HG03103 (cell line): ENCODE measurements at regions not wholly inside any gene's neighbourhood (a gene's known extent, or its start where the extent isn't known, plus 50 kb on each side); places are given as distances from the start of the nearest gene placed in this dataset.
"Not testable (repeated sequence)": the region's sequence is repeated elsewhere in the genome, so short reads cannot be mapped to it uniquely, and the experiment has no call there.

Source experiments
- ATAC-seq: cut with Tn5 transposase; IDR thresholded peaks from one replicate; pipeline ENCODE4 v1.9.1; 2021; ENCODE audit warnings: low read depth; ENCODE audit not compliant: unreplicated experiment

DNA sequence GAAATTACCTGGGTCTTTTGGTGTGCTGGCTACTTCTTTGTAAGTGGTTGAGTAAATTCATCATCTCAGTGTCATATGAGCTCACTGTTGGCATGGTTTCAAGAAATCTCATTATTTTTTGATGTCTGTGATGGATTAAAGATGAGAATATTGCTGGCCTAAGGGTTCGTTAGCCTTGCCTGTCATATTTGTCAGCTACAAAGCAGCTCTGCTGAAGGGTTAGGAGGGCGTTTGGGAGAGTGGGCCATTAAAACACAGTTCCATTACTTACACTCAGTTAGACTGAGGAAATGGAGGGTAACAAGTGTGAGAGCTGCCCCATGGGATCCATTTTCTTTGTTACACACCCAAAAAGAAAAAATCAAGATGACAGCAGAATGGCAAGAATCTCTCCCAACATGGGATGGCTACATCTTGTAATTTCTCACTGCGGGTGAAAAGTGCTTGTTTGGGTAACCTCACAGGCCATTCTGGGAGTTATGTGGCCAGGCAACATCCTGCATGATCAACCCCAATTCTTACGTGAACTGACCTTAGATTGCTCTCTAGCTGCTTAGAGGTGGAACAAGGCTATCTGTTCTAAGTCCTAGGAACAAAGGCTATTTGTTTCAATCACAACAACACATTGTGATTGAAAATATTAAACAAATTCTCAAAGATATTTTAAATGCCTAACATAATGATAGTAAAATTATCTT is 609.5 kb upstream of the RGMB start:
- ATAC-seq = no peak

DNA sequence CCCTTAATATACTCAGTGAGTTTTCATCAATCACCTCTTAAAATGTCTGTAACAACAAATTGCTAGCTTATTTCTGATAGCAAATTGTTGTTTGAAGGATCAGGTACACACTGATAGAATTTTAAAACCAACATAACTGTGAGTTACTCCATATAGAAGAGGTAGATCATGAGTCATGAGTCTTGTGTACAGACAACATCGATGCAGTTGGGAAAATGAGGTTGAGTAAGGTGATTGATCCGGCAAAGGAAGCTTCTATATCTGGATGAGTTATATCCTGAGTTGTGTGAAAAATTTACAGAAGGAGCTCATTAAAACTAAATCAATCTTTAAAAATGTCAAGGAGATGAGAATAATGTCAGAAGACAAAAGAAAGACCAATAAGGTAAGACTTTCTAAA is 604.6 kb upstream of the RGMB start:
- no peak for ATAC-seq

DNA sequence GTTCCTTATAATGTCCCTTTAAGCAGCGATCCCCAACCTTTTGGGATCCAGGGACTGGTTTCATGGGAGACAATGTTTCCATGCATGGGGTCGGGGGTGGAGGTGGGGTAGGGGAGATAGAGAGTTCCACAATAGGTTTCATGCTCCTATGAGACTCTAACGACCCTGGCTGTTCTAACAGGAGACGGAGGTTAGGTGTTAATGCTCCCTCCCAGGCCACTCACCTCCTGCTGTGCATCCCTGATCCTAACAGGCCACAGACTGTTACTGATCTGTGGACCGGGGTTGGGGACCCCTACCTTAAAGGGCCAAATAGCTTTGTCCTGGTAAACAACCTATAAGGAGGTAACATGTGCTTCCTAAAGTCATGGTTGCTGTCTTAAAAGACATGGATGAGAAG is 602.5 kb upstream of the RGMB start:
- no peak for ATAC-seq

DNA sequence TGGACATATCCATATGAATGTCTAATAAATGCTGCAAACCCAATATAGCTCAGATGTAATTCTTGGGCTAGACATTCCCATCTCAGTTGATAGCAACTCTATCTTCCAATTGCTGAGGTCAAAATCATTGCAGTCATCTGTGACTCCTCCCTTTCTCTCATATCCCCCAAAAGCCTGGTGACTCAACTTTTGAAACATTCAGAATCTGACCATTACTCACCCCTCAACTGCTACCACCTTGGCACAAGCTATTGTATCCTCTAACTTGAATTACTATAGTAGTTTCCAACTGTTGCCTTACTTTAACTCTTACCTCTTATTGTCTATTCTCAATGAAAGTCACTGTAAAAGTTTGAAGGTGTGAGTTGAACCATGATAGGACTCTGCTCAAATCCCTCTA is 600.1 kb upstream of the RGMB start:
- no peak for ATAC-seq

DNA sequence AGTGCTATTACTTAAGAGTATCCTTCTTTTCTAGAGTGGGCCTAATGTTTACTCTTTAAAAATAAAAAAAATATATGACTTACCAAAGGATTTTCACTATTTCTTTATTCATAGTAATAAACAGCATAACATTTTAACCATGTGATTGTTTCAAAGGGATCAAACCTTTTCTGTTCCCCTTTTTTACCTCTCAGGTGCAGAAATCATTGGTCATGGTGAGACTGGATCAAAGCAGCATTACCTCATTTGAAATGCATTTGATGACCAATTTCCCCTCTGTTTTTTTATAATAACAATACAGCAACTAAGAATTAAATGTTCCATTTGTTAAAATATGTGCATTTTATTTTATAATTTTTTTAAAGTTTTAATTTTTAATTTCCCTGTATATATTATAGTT is 598.0 kb upstream of the RGMB start:
- no peak for ATAC-seq

DNA sequence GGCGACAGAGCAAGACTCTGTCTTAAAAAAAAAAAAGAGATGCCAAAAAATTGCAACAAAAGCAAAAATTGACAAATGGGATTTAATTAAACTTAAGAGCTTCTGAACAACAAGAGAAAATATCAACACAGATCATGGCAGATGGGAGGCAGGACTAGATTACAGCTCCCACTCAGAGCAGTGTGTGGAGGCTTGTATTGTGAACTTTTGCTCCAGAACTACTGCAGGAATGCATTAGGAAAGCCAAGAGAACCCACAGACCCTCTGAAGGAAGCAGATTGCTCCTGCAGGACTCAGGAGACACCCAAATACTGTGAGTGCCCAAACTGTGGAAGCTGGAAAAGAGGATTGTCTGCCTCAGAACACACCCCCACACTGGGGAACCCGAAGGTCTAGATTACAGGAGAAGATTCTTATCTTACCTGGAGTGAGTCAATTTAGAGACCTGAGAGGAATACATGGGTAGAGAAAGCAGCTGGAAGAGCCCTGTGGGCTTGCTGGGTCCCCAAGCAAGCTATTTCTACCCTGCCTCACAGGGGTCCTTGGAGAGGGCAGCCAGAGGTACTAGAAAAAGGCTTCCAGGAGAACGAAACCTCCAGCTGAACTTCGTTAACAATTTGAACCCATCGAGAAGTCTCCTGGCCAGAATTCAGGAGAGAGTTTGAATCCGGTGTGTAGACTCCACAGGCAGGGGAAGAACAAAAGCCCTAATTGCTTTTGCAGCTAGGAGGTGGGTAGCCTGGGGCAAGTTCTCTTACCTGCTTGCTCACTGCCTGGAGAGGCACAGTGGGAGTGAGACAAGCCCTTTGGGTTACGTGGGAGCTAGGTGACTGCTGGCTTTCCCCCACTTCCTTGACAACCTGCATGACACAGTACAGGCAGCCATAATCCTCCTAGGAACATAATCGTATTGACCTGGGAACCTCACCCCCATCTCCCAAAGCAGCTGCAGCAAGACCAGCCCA is 593.4 kb upstream of the RGMB start:
- no peak for ATAC-seq

DNA sequence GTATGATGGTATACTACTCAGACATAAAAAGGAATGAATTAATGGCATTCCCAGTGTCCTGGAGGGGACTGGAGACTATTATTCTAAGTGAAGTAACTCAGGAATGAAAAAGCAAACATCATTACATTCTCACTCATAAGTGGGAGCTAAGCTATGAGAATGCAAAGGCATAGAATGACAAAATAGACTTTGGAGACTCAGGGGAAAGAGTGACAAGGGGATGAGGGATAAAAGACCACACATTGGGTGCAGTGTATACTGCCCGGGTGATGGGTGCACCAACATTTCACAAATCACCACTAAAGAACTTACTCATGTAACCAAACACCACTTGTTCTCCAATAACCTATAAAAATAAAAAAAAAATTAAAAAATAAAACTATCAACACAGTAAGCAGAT is 587.3 kb upstream of the RGMB start:
- no peak for ATAC-seq

DNA sequence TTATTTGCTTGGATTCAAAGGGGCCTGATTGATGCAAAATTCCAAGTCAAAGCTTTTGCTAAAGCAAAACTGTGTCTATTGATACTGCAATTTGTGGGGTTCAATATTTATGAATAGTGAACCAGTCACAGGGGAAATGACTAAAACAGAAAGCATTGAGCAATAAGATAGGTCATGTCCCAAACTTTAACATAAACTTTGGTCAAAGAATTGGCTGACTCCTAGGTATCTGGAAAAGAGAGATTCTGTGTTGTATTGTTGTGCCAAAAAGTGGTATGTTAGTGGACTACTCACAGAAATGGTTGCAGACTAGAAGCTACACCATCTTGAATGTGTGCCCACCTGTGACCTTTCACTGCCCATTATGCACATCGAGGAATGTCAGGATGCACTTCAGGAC is 585.5 kb upstream of the RGMB start:
- ATAC-seq = no peak

DNA sequence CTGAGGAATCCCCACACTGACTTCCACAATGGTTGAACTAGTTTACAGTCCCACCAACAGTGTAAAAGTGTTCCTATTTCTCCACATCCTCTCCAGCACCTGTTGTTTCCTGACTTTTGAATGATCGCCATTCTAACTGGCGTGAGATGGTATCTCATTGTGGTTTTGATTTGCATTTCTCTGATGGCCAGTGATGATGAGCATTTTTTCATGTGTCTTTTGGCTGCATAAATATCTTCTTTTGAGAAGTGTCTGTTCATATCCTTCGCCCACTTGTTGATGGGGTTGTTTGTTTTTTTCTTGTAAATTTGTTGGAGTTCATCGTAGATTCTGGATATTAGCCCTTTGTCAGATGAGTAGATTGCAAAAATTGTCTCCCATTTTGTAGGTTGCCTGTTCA is 583.1 kb upstream of the RGMB start:
- not testable (repeated sequence) for ATAC-seq

DNA sequence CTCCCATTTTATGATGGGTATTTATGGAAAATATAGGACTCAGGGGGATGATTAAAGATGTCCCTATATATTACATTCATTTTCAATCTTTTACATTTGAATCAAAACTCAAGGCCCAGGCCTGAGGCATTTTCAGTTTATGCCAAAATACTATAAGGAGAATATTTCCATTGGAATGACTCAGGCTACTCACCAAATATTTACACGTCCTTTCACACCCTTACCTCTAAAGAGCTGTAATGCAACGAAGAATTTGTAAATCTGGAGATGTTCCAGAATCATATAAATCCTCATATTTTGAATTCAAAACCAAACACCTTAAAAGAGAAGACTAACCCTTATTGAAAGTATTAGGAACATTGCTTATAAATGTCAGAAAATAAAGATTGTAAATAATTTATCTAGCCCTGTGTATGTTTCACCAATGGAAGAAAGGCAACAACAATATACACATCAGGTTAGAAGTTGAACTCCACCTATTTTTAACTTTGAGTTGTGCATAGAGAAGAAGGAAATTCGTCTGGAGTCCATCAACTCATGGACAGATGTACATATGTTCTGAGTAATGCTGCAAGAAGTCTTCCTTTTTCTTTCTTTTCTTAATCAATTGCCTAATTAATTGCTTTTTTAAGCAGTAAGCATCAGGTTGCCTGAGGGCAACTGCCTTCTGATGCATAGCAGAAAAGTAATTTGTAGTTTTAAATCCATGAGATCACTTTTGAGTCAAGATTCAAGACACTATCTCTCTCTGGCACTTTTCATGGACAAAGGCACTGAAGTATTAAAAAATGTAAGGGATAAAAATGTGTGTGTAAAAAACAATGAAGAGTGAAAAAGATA is 579.3 kb upstream of the RGMB start:
- ATAC-seq = no peak

DNA sequence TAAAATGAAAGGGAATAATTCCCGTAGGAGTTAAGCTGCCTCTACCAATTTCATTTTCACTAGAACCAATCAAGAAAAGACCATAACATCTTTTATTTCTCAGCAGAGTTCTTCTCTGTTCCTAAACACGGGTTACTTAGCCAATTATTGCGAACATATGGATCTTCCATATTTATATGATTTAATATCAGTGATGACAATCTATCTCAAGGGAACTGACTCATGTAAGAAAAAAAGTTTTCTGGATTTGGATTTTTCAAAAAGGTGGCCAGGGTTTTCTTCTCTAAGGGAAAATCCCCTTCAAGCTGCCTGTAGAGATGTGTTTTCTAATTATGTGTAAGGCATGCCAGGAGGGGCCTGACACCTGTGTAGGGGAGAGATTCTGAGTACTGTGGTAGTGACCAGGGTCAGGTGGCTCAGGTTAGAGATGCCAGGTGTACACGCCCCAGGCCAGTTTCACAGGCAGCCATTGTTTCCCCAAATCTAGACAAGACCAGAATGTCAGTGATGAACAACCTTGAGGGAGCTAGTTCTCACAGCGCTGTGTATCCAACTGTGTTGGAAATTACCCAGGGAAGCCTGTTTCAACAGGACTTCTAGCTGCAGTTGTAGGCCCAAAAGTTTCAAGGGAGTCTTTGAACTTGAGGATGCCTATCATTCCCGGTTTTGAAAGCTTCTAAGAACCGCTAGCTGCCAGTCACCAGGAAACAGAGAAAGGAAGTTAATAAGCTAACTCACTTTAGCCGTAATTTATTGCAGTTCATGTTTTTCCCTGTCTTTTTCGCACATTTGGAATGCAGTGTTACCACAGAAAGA is 572.5 kb upstream of the RGMB start:
- ATAC-seq = no peak

DNA sequence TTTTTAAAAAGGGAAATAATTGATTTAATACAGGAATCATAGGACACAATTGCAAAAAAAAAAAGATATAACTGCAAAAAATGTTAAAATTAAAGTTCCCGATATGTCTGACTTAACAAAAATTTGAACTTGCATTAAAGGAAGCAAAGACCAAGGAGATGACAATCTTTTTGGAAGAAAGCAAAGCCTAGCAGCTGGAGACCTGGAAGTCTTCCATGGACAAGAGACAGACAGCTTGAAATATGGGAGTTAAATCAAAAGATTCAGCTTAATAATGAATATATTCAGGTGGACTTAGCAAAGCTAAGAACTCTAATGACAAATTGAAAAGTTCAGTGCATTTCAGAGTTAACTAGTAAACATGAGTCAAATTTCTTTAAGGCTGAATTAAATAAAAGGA is 568.7 kb upstream of the RGMB start:
- ATAC-seq = no peak

DNA sequence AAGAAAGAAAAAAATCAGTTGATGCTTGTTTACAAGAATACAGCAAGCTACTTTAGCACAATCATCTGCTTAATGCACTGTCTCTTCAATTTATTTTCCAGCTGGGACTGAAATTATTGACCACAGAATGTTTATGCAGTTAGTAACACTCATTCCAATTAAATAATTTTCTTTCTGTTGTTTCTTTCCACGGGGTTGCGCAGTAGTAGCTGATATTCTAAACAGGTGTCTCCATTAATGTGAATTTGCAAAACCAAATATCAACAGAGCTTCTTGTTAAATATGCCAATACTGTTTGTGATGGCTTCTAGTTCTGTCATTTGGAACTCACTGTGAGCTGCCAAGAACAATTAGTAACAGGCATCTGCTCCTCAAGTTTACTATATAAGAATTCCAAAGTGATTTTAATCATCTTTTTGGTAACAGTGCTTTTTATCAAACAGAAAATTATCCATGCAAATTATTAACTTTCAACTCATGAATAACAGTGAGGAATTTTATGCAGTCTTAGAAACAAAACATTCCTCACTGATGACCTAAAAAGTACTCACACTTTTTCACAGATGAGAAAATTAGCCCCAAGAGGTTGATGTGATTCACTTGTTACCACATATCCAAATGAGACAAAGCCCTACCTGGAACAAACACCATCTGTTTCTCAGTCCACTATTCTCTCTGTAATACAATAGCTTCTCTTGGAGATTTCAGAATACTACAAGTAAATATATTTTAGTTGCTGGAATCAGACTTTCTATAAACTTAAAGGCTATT is 567.6 kb upstream of the RGMB start:
- ATAC-seq = no peak

DNA sequence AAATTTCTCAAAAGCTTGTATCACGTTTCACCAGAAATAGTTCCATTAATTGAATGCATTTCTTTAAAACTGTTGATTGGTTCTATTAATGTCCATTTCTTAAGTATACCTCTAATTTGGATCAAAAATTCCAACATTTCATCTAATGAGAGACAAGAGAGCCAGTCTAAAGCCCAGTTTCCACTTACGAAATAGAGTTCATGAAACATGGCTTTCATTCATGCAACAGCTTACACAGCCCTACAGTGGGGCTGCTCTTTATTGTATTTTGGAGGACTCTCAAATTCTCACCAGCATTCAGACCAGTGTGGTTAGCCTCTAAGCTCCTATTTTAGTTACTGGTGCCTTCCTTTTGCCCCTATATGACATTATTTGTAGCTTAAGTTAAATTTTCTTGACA is 566.9 kb upstream of the RGMB start:
- no peak for ATAC-seq

DNA sequence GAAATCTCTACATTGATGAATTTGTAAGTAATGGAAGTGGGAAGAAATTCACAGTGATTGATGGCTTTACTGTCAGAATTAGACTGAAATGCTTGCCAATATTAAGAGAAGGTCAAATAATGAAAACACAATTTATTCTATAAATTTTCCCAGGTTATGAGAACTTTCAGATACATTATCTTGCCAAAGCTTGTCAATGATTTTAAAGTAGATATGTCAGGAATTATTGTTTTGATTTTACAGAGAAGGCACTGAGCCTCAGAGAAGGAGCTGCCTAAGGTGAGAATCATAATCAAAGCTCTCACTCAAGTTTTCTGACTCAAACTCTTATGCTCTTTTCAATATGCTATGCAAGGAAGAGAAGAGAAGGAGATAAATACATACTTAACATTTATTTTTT is 564.0 kb upstream of the RGMB start:
- no peak for ATAC-seq

DNA sequence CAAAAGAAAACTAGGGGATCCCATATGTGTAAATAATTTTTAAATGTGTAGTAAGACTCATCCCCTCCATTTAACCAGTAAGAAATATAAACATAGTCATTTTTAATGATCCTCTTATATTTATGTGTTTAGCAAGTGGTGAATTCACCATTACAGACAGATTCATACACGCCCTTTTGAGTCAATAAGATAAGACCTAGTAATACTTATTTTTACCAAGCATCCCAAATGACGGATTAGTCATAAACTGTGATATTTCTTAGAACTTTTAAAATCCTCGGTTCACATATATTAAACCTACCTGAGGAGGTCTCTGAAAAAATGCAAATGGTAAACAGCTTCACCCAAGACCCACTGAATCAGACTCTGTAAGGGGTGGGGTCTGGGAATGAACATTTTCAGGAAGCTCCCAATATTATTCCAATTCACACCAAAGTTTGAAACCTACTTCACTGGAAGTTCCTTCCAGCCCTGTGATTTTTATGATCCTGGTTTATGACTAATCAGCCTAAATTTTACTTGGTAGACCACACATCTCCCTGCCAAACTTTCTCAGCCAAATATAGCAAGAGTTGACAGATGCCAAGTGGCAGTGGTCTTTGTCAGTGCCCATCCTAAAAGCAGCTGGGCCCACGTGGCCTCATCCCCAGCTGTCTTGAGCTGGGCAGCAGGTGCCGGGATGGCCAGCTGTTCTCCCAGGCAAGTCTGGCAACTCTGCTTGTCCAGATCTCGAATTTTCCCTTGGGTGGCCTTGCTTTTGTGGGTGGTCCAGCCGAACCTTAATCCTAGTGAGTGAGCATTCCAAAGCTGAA is 559.0 kb upstream of the RGMB start:
- no peak for ATAC-seq

DNA sequence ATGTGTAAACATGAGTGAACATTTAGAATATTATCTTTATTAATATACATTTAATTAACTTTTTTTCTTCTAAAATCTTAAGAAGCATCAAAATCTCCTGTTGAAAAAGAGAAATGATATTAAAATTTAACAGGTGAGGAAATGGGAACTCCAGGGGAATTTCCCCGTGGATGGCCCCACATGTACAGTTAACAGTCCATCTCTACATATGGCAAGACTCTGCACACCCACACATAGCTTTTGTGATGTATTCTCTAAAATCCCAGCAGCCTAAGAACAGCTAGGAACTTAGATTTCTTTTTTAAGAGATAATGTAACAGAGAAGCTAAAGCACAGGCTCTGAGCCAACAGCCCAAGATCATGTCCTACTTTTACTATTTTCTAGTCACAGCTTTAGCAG is 556.3 kb upstream of the RGMB start:
- ATAC-seq = no peak

DNA sequence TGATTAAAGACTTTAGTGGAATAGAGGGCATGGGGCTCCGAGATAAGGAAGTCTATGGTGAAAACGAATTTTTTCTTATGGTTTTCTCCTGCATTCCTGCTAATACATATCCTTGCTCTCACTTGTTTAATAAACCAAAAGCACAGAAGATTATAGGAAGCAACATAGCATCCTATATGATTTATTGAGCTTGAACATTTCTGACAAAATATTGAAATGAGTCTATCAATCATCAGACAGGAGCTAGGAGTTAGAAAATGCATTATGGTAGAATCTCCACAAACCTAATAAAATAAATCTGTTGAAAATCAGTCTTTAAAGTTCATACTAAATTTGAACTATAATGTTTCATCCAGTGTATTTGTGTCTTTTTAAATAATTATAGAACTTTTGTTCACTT is 554.6 kb upstream of the RGMB start:
- no peak for ATAC-seq

DNA sequence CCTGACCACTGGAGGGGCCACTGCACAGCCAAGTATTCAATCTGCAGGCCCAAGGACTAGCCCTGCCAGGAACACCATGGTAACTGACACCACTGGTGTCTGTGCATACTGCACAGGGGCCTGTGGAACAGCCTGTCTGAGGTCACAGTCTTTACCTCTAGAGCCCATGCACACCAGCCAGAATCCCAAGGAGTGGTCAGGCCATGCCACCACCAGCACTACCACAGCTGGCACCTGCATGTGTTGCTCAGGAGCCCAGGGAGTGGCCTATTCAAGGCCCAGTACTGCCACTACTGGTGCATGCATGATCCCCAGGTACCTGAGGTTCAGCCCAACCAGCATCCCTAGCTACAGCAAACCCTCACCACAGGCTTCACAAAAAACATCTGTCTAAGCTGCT is 546.0 kb upstream of the RGMB start:
- no peak for ATAC-seq
